ENCODE measurements at regions not wholly inside any gene's neighbourhood (a gene's known extent, or its start where the extent isn't known, plus 50 kb on each side); places are given as distances from the start of the nearest gene placed in this dataset.

- TF ChIP-seq CTCF (IDR thresholded peaks at IDR 0.05) (no peak), ZFX (IDR thresholded peaks at IDR 0.05; ENCODE audit: borderline replicate concordance) (no peak)
Measured at GRCh38 chr10:83943920-83944319, 195.4 kb upstream of the GHITM start.
